IMR-90 (cell line): ENCODE measurements at regions not wholly inside any gene's neighbourhood (a gene's known extent, or its start where the extent isn't known, plus 50 kb on each side); places are given as distances from the start of the nearest gene placed in this dataset.

Experiments
- ATAC-seq: fragments of 200-7000 bp; cut with Tn5 transposase; 2 replicates; pipeline ENCODE4 v1.9.1; 2020; ENCODE audit warnings: low read depth, mild to moderate bottlenecking, moderate library complexity
- BruUV-seq: library from RNA; stranded (reverse); fragments of 400-500 nt; replicated peaks from 2 replicates; lab custom pipeline; 2021; lab: Mats Ljungman, UMichigan
- CTCF ChIA-PET: fragments of 300-600 bp; formaldehyde crosslinking; extraction: SDS; loops from one replicate; lab custom pipeline; 2021; ENCODE audit warnings: antibody characterized with exemption; lab: Yijun Ruan, JAX
- POLR2A ChIA-PET: fragments of 300-600 bp; sonication (Branson Sonifier 250); formaldehyde crosslinking; loops from one replicate; lab custom pipeline; 2022; ENCODE audit warnings: antibody characterized with exemption; ENCODE audit not compliant: unreplicated experiment; lab: Charles Lee
- DNase-seq: peaks from one replicate; pipeline ENCODE4 v3.0.0; 2013
- H2AFZ ChIP-seq: replicated peaks from 2 replicates; pipeline ENCODE3; 2013; ENCODE audit warnings: low read length, mild to moderate bottlenecking; ENCODE audit not compliant: poor library complexity
- H2AK5ac ChIP-seq: 2 replicates; pipeline ENCODE4 v1.6.1; 2013; ENCODE audit warnings: low read depth, low read length, inconsistent platforms
- H2AK9ac ChIP-seq: replicated peaks from 2 replicates; pipeline ENCODE3; 2013; ENCODE audit warnings: mild to moderate bottlenecking, low read depth, low read length, moderate library complexity; ENCODE audit not compliant: poor library complexity
- H2BK120ac ChIP-seq: 2 replicates; pipeline ENCODE4 v1.6.1; 2013; ENCODE audit warnings: low read depth, low read length, inconsistent platforms
- H2BK15ac ChIP-seq: 3 replicates; pipeline ENCODE4 v1.6.1; 2013; ENCODE audit warnings: low read depth, low read length, inconsistent platforms
- H2BK20ac ChIP-seq: 2 replicates; pipeline ENCODE4 v1.6.1; 2013; ENCODE audit warnings: low read depth, mild to moderate bottlenecking, inconsistent platforms, low read length, moderate library complexity
- H2BK5ac ChIP-seq: 2 replicates; pipeline ENCODE4 v1.6.1; 2013; ENCODE audit warnings: mild to moderate bottlenecking, low read depth, low read length, inconsistent platforms; ENCODE audit not compliant: poor library complexity, severe bottlenecking
- H3K14ac ChIP-seq: replicated peaks from 2 replicates; pipeline ENCODE4 v1.6.1; 2013; ENCODE audit warnings: low read depth, low read length, inconsistent platforms
- H3K18ac ChIP-seq: 2 replicates; pipeline ENCODE4 v1.6.1; 2013; ENCODE audit warnings: low read depth, low read length, control low read depth
- H3K23ac ChIP-seq: 2 replicates; pipeline ENCODE4 v1.6.1; 2013; ENCODE audit warnings: low read depth, low read length, inconsistent platforms
- H3K27ac ChIP-seq: 2 replicates; pipeline ENCODE4 v1.5.1; 2013; ENCODE audit warnings: mild to moderate bottlenecking, control low read depth, low read length; ENCODE audit not compliant: insufficient read depth
- H3K27me3 ChIP-seq: 2 replicates; pipeline ENCODE4 v1.6.1; 2013; ENCODE audit warnings: low read length; ENCODE audit not compliant: control insufficient read depth, insufficient read depth
- H3K36me3 ChIP-seq: 2 replicates; pipeline ENCODE4 v1.6.1; 2013; ENCODE audit warnings: low read length, mixed read lengths; ENCODE audit not compliant: control insufficient read depth, insufficient read depth
- H3K4ac ChIP-seq: 2 replicates; pipeline ENCODE4 v1.6.1; 2013; ENCODE audit warnings: low read depth, low read length, inconsistent platforms
- H3K4me1 ChIP-seq: 2 replicates; pipeline ENCODE4 v1.6.1; 2013; ENCODE audit warnings: low read length, mixed read lengths; ENCODE audit not compliant: control insufficient read depth, insufficient read depth
- H3K4me2 ChIP-seq: 2 replicates; pipeline ENCODE4 v1.6.1; 2013; ENCODE audit warnings: low read depth, mild to moderate bottlenecking, control low read depth, low read length, moderate library complexity
- H3K4me3 ChIP-seq: 2 replicates; pipeline ENCODE4 v1.5.1; 2013; ENCODE audit warnings: low read depth, mild to moderate bottlenecking, control low read depth, low read length, moderate library complexity; ENCODE audit not compliant: insufficient read depth
- H3K56ac ChIP-seq: 2 replicates; pipeline ENCODE4 v1.6.1; 2013; ENCODE audit warnings: low read length, inconsistent platforms; ENCODE audit not compliant: insufficient read depth; ENCODE audit errors: extremely low read depth
- H3K79me1 ChIP-seq, 2 experiments: 2 replicates each; pipeline ENCODE4 v1.6.1; 2013; ENCODE audit warnings: low read length in 2 of 2, inconsistent platforms in 1 of 2, low read depth in 1 of 2
- H3K9ac ChIP-seq: 2 replicates; pipeline ENCODE4 v1.6.1; 2013; ENCODE audit warnings: low read depth, low read length, control low read depth
- H3K9me1 ChIP-seq: 2 replicates; pipeline ENCODE4 v1.6.1; 2013; ENCODE audit warnings: low read length, inconsistent platforms; ENCODE audit not compliant: insufficient read depth
- H3K9me3 ChIP-seq: 2 replicates; pipeline ENCODE4 v1.6.1; 2013; ENCODE audit warnings: low read length; ENCODE audit not compliant: control insufficient read depth, insufficient read depth
- H4K20me1 ChIP-seq: 2 replicates; pipeline ENCODE4 v1.6.1; 2013; ENCODE audit warnings: low read length, inconsistent platforms; ENCODE audit not compliant: insufficient read depth
- H4K5ac ChIP-seq: 2 replicates; pipeline ENCODE4 v1.6.1; 2013; ENCODE audit warnings: mild to moderate bottlenecking, low read depth, low read length, control low read depth
- H4K8ac ChIP-seq, 2 experiments: 2 replicates each; pipeline ENCODE4 v1.6.1; 2013; ENCODE audit warnings: low read depth in 2 of 2, low read length in 2 of 2, control low read depth in 1 of 2, inconsistent platforms in 1 of 2
- H4K91ac ChIP-seq: 2 replicates; pipeline ENCODE4 v1.6.1; 2013; ENCODE audit warnings: low read depth, low read length, inconsistent platforms; ENCODE audit not compliant: insufficient read depth
- BHLHE40 ChIP-seq: fragments of 150-350 bp; IDR thresholded peaks from 2 replicates; pipeline ENCODE4 v1.6.1; 2016; ENCODE audit warnings: mild to moderate bottlenecking, low read depth, low read length
- CEBPB ChIP-seq: IDR thresholded peaks from 2 replicates; pipeline ENCODE4 v1.6.1; 2012; ENCODE audit warnings: low read depth, low read length, improper control_type of control experiment
- CHD1 ChIP-seq: IDR thresholded peaks from 2 replicates; pipeline ENCODE4 v1.6.1; 2012; ENCODE audit warnings: low read depth, low read length, improper control_type of control experiment
- CTCF ChIP-seq: conservative IDR thresholded peaks from 2 replicates; pipeline ENCODE4 v1.5.1; 2012; ENCODE audit warnings: mild to moderate bottlenecking, low read depth, low read length, improper control_type of control experiment
- ELK1 ChIP-seq: fragments of 150-350 bp; IDR thresholded peaks from 2 replicates; pipeline ENCODE4 v1.6.1; 2016; ENCODE audit warnings: low read depth, mild to moderate bottlenecking, low read length, moderate library complexity, borderline replicate concordance
- FOS ChIP-seq: fragments of 150-350 bp; IDR thresholded peaks from 2 replicates; pipeline ENCODE4 v1.6.1; 2016; ENCODE audit warnings: low read depth, low read length
- MAFK ChIP-seq: IDR thresholded peaks from 2 replicates; pipeline ENCODE4 v1.6.1; 2012; ENCODE audit warnings: low read depth, low read length, improper control_type of control experiment
- MAZ ChIP-seq: IDR thresholded peaks from 2 replicates; pipeline ENCODE4 v1.6.1; 2012; ENCODE audit warnings: low read depth, mild to moderate bottlenecking, low read length, improper control_type of control experiment, moderate library complexity, borderline replicate concordance
- MXI1 ChIP-seq: IDR thresholded peaks from 2 replicates; pipeline ENCODE4 v1.6.1; 2012; ENCODE audit warnings: low read depth, mild to moderate bottlenecking, low read length, moderate library complexity, borderline replicate concordance
- NFE2L2 ChIP-seq: fragments of 150-350 bp; IDR thresholded peaks from 2 replicates; pipeline ENCODE4 v1.6.1; 2016; ENCODE audit warnings: low read depth, mild to moderate bottlenecking, low read length
- POLR2A ChIP-seq: IDR thresholded peaks from 2 replicates; pipeline ENCODE4 v1.6.1; 2012; ENCODE audit warnings: mild to moderate bottlenecking, low read depth, low read length
- RAD21 ChIP-seq: IDR thresholded peaks from 2 replicates; pipeline ENCODE4 v1.6.1; 2012; ENCODE audit warnings: low read length, improper control_type of control experiment
- RCOR1 ChIP-seq: IDR thresholded peaks from 2 replicates; pipeline ENCODE4 v1.6.1; 2012; ENCODE audit warnings: mild to moderate bottlenecking, low read length, improper control_type of control experiment; ENCODE audit not compliant: insufficient replicate concordance
- RFX5 ChIP-seq: IDR thresholded peaks from 2 replicates; pipeline ENCODE4 v1.8.0; 2012; ENCODE audit warnings: low read depth, mild to moderate bottlenecking, low read length, moderate library complexity
- SMC3 ChIP-seq: fragments of 150-350 bp; IDR thresholded peaks from 2 replicates; pipeline ENCODE4 v1.6.1; 2016; ENCODE audit warnings: low read depth, mild to moderate bottlenecking, antibody characterized with exemption, low read length, moderate library complexity
- USF2 ChIP-seq: fragments of 150-350 bp; IDR thresholded peaks from 2 replicates; pipeline ENCODE4 v1.6.1; 2017; ENCODE audit warnings: mild to moderate bottlenecking, antibody characterized with exemption, low read length, low read depth
- WGBS, 2 experiments: methylation state at CpG; one replicate each; pipeline versions ENCODE4 v1.1.5 to v1.1.7; 2013; ENCODE audit warnings: missing lambda C conversion rate in 2 of 2; ENCODE audit not compliant: insufficient read length in 1 of 2; ENCODE audit errors: extremely low coverage in 2 of 2; 5-methylcytosine and 5-hydroxymethylcytosine counted together
- dilution Hi-C: fragments of 300-500 bp; cut with HindIII; formaldehyde crosslinking; loops from one replicate; pipeline ENCODE4 v1.14.3; 2018; ENCODE audit warnings: low sequenced_read_pairs; ENCODE audit not compliant: unreplicated experiment
- in situ Hi-C: fragments of 300-500 bp; cut with MboI; formaldehyde crosslinking; loops from 3 replicates; pipeline ENCODE4 v1.14.3; 2019; ENCODE audit warnings: low sequenced_read_pairs, inconsistent platforms, mixed read lengths
- intact Hi-C: fragments of 100-400 bp; cut with micrococcal nuclease; formaldehyde crosslinking; loops from 2 replicates; pipeline ENCODE4 v1.10.0; 2022

- Histone ChIP-seq H3K27me3 (no peaks in the 10 kb centered on the region), H4K5ac (no peak overlapping the region), H3K4me3 (no peak overlapping the region), H3K36me3 (no peaks in the 10 kb centered on the region), H2AK5ac (no peak overlapping the region), H2BK5ac (no peak overlapping the region), H3K23ac (no peak overlapping the region; the same call in 1 of the 2 replicates), H3K4ac (no peak overlapping the region), H3K79me1 (peaks cover 8 to 10% of the 10 kb centered on the region in 2 experiments; a peak in 2 of 4 replicates), H3K4me1 (0 out of 2 replicates have a peak, but pooled peaks cover 2% of the 10 kb centered on the region), H3K9me3 (no peaks in the 10 kb centered on the region), H3K14ac (no peak overlapping the region), H2AFZ (no peak overlapping the region), H3K18ac (no peak overlapping the region), H2BK120ac (no peak overlapping the region), H3K56ac (no peak overlapping the region), H2BK20ac (no peak overlapping the region), H4K8ac (no peak overlapping the region), H4K20me1 (no peaks in the 10 kb centered on the region), H3K9me1 (no peaks in the 10 kb centered on the region; the same call in 1 of the 2 replicates), H4K91ac (no peak overlapping the region), H3K9ac (no peak overlapping the region), H3K27ac (no peak overlapping the region), H2AK9ac (no peak overlapping the region), H3K4me2 (no peak overlapping the region), H2BK15ac (no peak overlapping the region)
- DNase-seq (no peak), ATAC-seq (no peak)
- dilution Hi-C loops (no loop called here), in situ Hi-C loops (no loop called here), intact Hi-C loops (loop anchor here (1.0 kb wide), 1 partner anchor 29 kb away; no protein-coding TSS in a partner anchor)
- ChIA-PET CTCF (no interaction called here), POLR2A (no interaction called here)
- BruUV-seq: no TSS peak
- 100% methylated on average over 1 of the region's 5 CpGs; no CpG with 5 or more reads in 1 of the 2 experiments for WGBS, 2 experiments
- no peak for TF ChIP-seq CHD1
- no peak for TF ChIP-seq MAZ
- no peak for TF ChIP-seq POLR2A
- TF ChIP-seq BHLHE40: no peak
- no peak for TF ChIP-seq CTCF
- TF ChIP-seq NFE2L2: no peak
- no peak for TF ChIP-seq RFX5
- no peak for TF ChIP-seq FOS
- no peak for TF ChIP-seq RCOR1
- TF ChIP-seq MAFK: no peak
- TF ChIP-seq CEBPB: no peak
- no peak for TF ChIP-seq SMC3
- TF ChIP-seq MXI1: no peak
- no peak for TF ChIP-seq ELK1
- TF ChIP-seq RAD21: no peak
- no peak for TF ChIP-seq USF2
Observed at GRCh38 chr6:143613749-143614148, 64.0 kb upstream of the PHACTR2 start.
